H1 (cell line): ENCODE measurements at regions not wholly inside any gene's neighbourhood (a gene's known extent, or its start where the extent isn't known, plus 50 kb on each side); places are given as distances from the start of the nearest gene placed in this dataset.

Experiments
- CTCF ChIA-PET: fragments of 300-600 bp; sonication (Branson Sonifier 250); formaldehyde crosslinking; loops from one replicate; lab custom pipeline; 2021; ENCODE audit not compliant: partially characterized antibody; lab: Charles Lee
- POLR2A ChIA-PET: fragments of 300-600 bp; sonication (Branson Sonifier 250); formaldehyde crosslinking; loops from one replicate; lab custom pipeline; 2021; ENCODE audit warnings: inconsistent platforms; ENCODE audit not compliant: partially characterized antibody; lab: Charles Lee
- DNase-seq, 2 experiments: peaks; one replicate each; pipeline versions ENCODE4 v3.0.0 to v3.0.0-alpha.2; 2010 to 2022; ENCODE audit warnings: low spot score in 2 of 2, low read depth in 1 of 2, mixed read lengths in 1 of 2
- FAIRE-seq: peaks from 2 replicates; lab custom pipeline; 2011; peaks lifted over from hg19 to GRCh38; lab: Jason Lieb, UNC
- H2AFZ ChIP-seq: 2 replicates; pipeline ENCODE4 v1.8.1; 2012; ENCODE audit warnings: low read length, inconsistent platforms
- H2AK5ac ChIP-seq: 2 replicates; pipeline ENCODE4 v1.6.1; 2013; ENCODE audit warnings: low read depth, low read length
- H2BK120ac ChIP-seq: replicated peaks from 2 replicates; pipeline ENCODE3; 2013; ENCODE audit warnings: low read depth, low read length, inconsistent platforms
- H2BK12ac ChIP-seq: 2 replicates; pipeline ENCODE4 v1.6.1; 2013; ENCODE audit warnings: low read depth, low read length
- H2BK15ac ChIP-seq: 2 replicates; pipeline ENCODE4 v1.6.1; 2013; ENCODE audit warnings: low read length
- H2BK20ac ChIP-seq: 2 replicates; pipeline ENCODE4 v1.6.1; 2013; ENCODE audit warnings: low read length
- H2BK5ac ChIP-seq: 2 replicates; pipeline ENCODE4 v1.6.1; 2013; ENCODE audit warnings: low read depth, low read length
- H3K14ac ChIP-seq: 2 replicates; pipeline ENCODE4 v1.6.1; 2013; ENCODE audit warnings: inconsistent platforms; ENCODE audit not compliant: insufficient read length
- H3K18ac ChIP-seq: 2 replicates; pipeline ENCODE4 v1.6.1; 2013; ENCODE audit warnings: low read length; ENCODE audit errors: extremely low read depth
- H3K23ac ChIP-seq: 2 replicates; pipeline ENCODE4 v1.6.1; 2013; ENCODE audit warnings: inconsistent platforms; ENCODE audit not compliant: insufficient read length
- H3K23me2 ChIP-seq: 2 replicates; pipeline ENCODE4 v1.6.1; 2013; ENCODE audit warnings: low read depth, low read length
- H3K27ac ChIP-seq: 2 replicates; pipeline ENCODE4 v1.6.1; 2011; ENCODE audit warnings: low read depth, low read length, inconsistent platforms
- H3K27me3 ChIP-seq, 4 experiments: replicated peaks in 1 of 4; 1 replicate in 1 of 4; 2 replicates in 3 of 4; pipeline versions ENCODE4 v1.6.1 to v1.8.1; 2011 to 2013; ENCODE audit warnings: low read length in 3 of 4, mild to moderate bottlenecking in 3 of 4, inconsistent platforms in 2 of 4, mixed read lengths in 2 of 4, moderate library complexity in 1 of 4; ENCODE audit not compliant: control insufficient read depth in 3 of 4, insufficient read depth in 3 of 4; ENCODE audit errors: extremely low read depth in 1 of 4
- H3K36me3 ChIP-seq, 4 experiments: 2 replicates each; pipeline versions ENCODE4 v1.6.1 to v1.8.1; 2011 to 2013; ENCODE audit warnings: mild to moderate bottlenecking in 4 of 4, low read length in 3 of 4, moderate library complexity in 2 of 4, control low read depth in 1 of 4, inconsistent platforms in 1 of 4; ENCODE audit not compliant: insufficient read depth in 4 of 4, control insufficient read depth in 2 of 4
- H3K4ac ChIP-seq: replicated peaks from 2 replicates; pipeline ENCODE3; 2013; ENCODE audit warnings: low read length, low read depth, mixed read lengths, inconsistent platforms; ENCODE audit not compliant: insufficient read length
- H3K4me1 ChIP-seq, 4 experiments: replicated peaks in 1 of 4; 1 replicate in 1 of 4; 2 replicates in 3 of 4; pipeline versions ENCODE4 v1.6.1 to v1.8.1; 2011 to 2013; ENCODE audit warnings: low read length in 3 of 4, inconsistent platforms in 2 of 4, mixed read lengths in 1 of 4; ENCODE audit not compliant: insufficient read depth in 4 of 4, control insufficient read depth in 3 of 4
- H3K4me2 ChIP-seq, 2 experiments: 2 replicates each; pipeline versions ENCODE4 v1.6.1 to v1.8.1; 2011 to 2013; ENCODE audit warnings: low read depth in 2 of 2, low read length in 2 of 2, control low read depth in 1 of 2, inconsistent platforms in 1 of 2, mild to moderate bottlenecking in 1 of 2; ENCODE audit not compliant: insufficient read depth in 1 of 2
- H3K4me3 ChIP-seq, 4 experiments: fragments of 200-600, 300-600 bp in 1 of 4; sonication (generic), shearing (Covaris generic), sonication (Bioruptor Twin) in 1 of 4; 2 replicates each; pipeline versions ENCODE4 v1.5.1 to v1.8.1; 2011 to 2016; ENCODE audit warnings: low read length in 4 of 4, low read depth in 3 of 4, control low read depth in 2 of 4, inconsistent platforms in 2 of 4, mild to moderate bottlenecking in 2 of 4, mixed read lengths in 1 of 4, moderate library complexity in 1 of 4; ENCODE audit not compliant: insufficient read depth in 2 of 4; ENCODE audit errors: extremely low read depth in 1 of 4
- H3K56ac ChIP-seq: replicated peaks from 2 replicates; pipeline ENCODE3; 2013; ENCODE audit warnings: low read depth, mild to moderate bottlenecking, mixed read lengths, low read length, inconsistent platforms; ENCODE audit not compliant: insufficient read length
- H3K79me1 ChIP-seq: 2 replicates; pipeline ENCODE4 v1.6.1; 2013; ENCODE audit warnings: low read depth, low read length, control low read depth
- H3K79me2 ChIP-seq, 2 experiments: 2 replicates each; pipeline versions ENCODE4 v1.6.1 to v1.8.1; 2012 to 2013; ENCODE audit warnings: low read length in 2 of 2, mild to moderate bottlenecking in 2 of 2, inconsistent platforms in 1 of 2; ENCODE audit not compliant: insufficient read depth in 2 of 2, control insufficient read depth in 1 of 2
- H3K9ac ChIP-seq, 4 experiments: replicated peaks in 1 of 4; 1 replicate in 1 of 4; 2 replicates in 3 of 4; pipeline versions ENCODE4 v1.6.1 to v1.8.1; 2011 to 2013; ENCODE audit warnings: low read depth in 3 of 4, low read length in 3 of 4, control low read depth in 2 of 4, mild to moderate bottlenecking in 2 of 4, moderate library complexity in 2 of 4, inconsistent platforms in 1 of 4; ENCODE audit errors: extremely low read depth in 1 of 4
- H3K9me3 ChIP-seq, 2 experiments: 2 replicates each; pipeline versions ENCODE4 v1.6.1 to v1.8.1; 2012 to 2013; ENCODE audit warnings: mild to moderate bottlenecking in 2 of 2, moderate library complexity in 2 of 2, control low read depth in 1 of 2, inconsistent platforms in 1 of 2, low read depth in 1 of 2, low read length in 1 of 2, mixed read lengths in 1 of 2; ENCODE audit not compliant: insufficient read depth in 2 of 2
- H4K20me1 ChIP-seq, 2 experiments: replicated peaks in 1 of 2; 2 replicates each; pipeline versions ENCODE3 to v1.8.1; 2011 to 2013; ENCODE audit warnings: inconsistent platforms in 2 of 2, low read length in 2 of 2, mild to moderate bottlenecking in 1 of 2; ENCODE audit not compliant: insufficient read depth in 2 of 2, control insufficient read depth in 1 of 2
- H4K5ac ChIP-seq: 2 replicates; pipeline ENCODE4 v1.6.1; 2013; ENCODE audit warnings: low read length, low read depth, mixed read lengths, inconsistent platforms; ENCODE audit not compliant: insufficient read length
- H4K8ac ChIP-seq: 2 replicates; pipeline ENCODE4 v1.8.0; 2013; ENCODE audit warnings: mild to moderate bottlenecking, moderate library complexity, low read length, inconsistent platforms; ENCODE audit not compliant: insufficient read depth; ENCODE audit errors: extremely low read depth
- H4K91ac ChIP-seq: replicated peaks from 2 replicates; pipeline ENCODE3; 2013; ENCODE audit warnings: low read length, mixed read lengths, inconsistent platforms; ENCODE audit not compliant: insufficient read length
- TEAD4 ChIP-seq: IDR thresholded peaks from 2 replicates; pipeline ENCODE4 v1.6.1; 2012; ENCODE audit warnings: low read depth, low read length, inconsistent platforms, mixed read lengths
- YY1 ChIP-seq: IDR thresholded peaks from 2 replicates; pipeline ENCODE4 v1.6.1; 2011; ENCODE audit warnings: low read depth, mild to moderate bottlenecking, low read length
- WGBS, 2 experiments: shearing (Covaris generic) in 1 of 2; methylation state at CpG; one replicate each; pipeline versions ENCODE4 v1.1.6 to v1.1.7; 2013 to 2015; ENCODE audit warnings: low lambda C conversion rate in 2 of 2, mixed read lengths in 2 of 2, inconsistent platforms in 1 of 2, low coverage in 1 of 2, missing lambda C conversion rate in 1 of 2; ENCODE audit not compliant: insufficient replicate concordance in 2 of 2, insufficient coverage in 1 of 2, insufficient read length in 1 of 2; ENCODE audit errors: extremely low coverage in 1 of 2, missing lambda C conversion rate in 1 of 2; 5-methylcytosine and 5-hydroxymethylcytosine counted together

- no peak overlapping the region for H2AK5ac ChIP-seq
- no peak overlapping the region for H2BK120ac ChIP-seq
- no peaks in the 10 kb centered on the region for H3K79me2 ChIP-seq
- H3K4ac ChIP-seq: no peak overlapping the region
- H2BK5ac ChIP-seq: no peak overlapping the region
- ChIA-PET POLR2A (no interaction called here), CTCF (interaction anchor here (4.1 kb wide), 1 partner anchor 19 kb away, joined by 30 read pairs; no protein-coding TSS in a partner anchor)
- no peaks in the 10 kb centered on the region for H3K79me1 ChIP-seq
- H3K14ac ChIP-seq: no peak overlapping the region
- H4K5ac ChIP-seq: no peak overlapping the region
- no peak for FAIRE-seq
- no peak overlapping the region for H3K23ac ChIP-seq
- H3K18ac ChIP-seq: no peak overlapping the region
- no peak overlapping the region for H2AFZ ChIP-seq
- no peak overlapping the region for H2BK15ac ChIP-seq
- H3K4me1 ChIP-seq: no peaks in the 10 kb centered on the region
- H3K4me2 ChIP-seq: no peak overlapping the region
- no peak overlapping the region for H2BK20ac ChIP-seq
- no peak overlapping the region for H3K27ac ChIP-seq
- H3K23me2 ChIP-seq: no peaks in the 10 kb centered on the region; the same call in 1 of the 2 replicates
- no peak overlapping the region for H4K91ac ChIP-seq
- H3K27me3 ChIP-seq: peaks cover 0 to 1% (median 0%) of the 10 kb centered on the region in 4 experiments; a peak in 1 of 7 replicates
- no peak for DNase-seq
- H4K20me1 ChIP-seq: no peaks in the 10 kb centered on the region
- no peak overlapping the region for H3K9ac ChIP-seq
- no peaks in the 10 kb centered on the region for H3K9me3 ChIP-seq
- no peak overlapping the region for H4K8ac ChIP-seq
- H3K56ac ChIP-seq: no peak overlapping the region
- H2BK12ac ChIP-seq: no peak overlapping the region
- WGBS, 2 experiments: 87% methylated on average over 2 of the region's 4 CpGs; no CpG with 5 or more reads in 1 of the 2 experiments
- TF ChIP-seq TEAD4 (no peak), YY1 (no peak)
- no peaks in the 10 kb centered on the region for H3K36me3 ChIP-seq
- no peak overlapping the region for H3K4me3 ChIP-seq
Measured at GRCh38 chr5:159422361-159422760, 92.1 kb upstream of the IL12B start.
